Muscle of arm (tissue), 1 donor: ENCODE measurements at regions not wholly inside any gene's neighbourhood (a gene's known extent, or its start where the extent isn't known, plus 50 kb on each side); places are given as distances from the start of the nearest gene placed in this dataset.

Experiments used
- DNase-seq: peaks from one replicate; pipeline ENCODE4 v3.0.0-alpha.2; 2013

DNA sequence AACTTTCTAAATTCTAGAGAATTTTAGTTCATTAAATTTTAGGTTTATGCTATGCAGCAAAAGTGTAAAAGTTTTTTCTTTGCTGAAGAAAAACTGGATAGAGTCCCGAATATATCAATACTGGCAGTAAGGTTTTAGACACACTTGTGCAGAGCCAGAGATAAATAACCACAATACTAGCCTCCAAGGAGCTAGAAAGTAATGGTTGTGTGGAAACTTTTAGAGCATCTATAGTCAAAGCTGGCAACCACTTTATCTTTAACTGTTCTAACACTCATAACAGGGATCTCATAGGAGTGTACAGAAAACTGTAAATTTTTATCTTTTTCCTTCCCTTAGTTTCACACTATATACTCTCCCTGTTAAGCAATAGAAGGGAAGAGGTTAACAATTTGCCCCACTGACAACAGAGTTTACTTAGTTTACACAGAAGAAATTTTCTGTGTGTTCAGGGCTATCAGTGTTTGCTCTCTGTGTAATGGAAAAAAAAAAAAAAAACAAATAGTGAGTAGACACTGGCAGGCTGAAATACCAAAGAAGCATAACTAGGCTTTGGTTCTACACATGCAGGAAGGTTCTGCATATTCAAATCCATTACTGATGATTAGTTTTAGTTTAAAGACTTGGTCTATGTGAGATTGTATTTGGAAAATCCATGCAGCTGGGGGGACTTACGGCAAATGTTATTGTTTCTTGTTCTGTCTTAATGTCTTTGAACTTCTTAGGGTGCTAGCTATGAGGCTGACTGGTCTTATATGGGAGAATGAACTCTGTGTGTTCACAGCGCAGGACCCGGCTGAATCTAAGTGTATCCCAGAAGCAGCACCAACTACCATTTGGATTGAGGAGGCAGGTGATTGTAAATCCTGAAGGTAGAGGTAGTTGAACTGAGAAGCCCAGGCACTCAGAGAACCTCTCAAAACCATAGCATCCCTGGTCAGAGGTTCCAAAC, 187.6 kb downstream of the PCSK1 start:
- no peak for DNase-seq

DNA sequence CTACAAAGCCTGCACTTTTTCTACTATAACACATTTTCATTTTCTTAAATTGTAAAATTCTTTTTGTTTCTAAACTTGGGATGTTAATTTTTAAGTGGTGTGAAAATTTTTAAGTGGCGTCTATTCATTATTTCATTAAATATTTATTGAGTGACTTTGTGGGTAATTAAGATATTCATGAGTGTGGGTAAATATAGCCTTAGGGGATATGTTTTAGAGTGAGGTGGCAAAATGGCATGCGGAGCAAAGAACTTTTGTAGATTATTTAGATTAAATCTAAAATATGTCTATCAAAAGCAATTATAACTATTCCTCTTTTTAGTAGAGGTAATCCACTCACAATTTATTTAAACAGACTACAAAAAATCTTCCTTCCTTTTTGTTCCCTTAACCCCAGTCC, 188.4 kb downstream of the PCSK1 start:
- DNase-seq: no peak

DNA sequence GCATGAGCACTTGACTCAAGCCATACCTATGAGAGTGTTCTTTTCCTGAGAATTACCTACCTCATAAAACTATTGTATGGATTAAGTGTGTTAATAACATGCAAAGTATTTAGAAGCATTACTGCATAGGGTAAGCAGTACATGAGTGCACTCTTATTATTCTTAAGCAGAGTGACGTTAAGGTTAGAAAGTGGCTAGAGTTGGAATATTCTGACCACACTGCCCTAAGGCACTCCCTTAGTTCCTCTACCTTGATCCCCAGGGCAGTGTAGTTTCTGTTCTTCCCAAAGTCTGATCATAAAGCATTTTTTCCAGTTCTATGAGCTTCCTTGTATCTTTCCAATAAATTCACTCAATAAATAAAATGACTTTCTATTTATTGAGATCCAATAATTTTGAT, 189.2 kb downstream of the PCSK1 start:
- no peak for DNase-seq

DNA sequence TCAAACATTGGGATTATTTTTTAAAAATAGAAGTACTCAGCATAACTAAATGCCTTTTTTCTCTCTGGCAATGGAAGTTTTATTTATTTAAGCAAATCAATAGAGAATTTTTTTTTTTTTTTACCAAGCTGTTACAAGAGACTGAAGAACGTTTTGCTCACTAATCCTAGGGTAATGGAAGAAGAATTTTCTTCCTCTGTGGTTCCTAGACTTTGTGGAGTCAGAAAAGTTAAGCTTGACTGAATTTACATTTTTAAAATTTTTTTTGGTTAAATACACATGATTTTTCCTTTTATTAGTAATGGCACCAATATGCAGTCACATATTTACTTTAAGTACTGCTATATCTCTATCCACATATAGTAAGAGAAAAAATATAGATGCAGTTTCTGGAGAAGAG, 189.8 kb downstream of the PCSK1 start:
- no peak for DNase-seq

DNA sequence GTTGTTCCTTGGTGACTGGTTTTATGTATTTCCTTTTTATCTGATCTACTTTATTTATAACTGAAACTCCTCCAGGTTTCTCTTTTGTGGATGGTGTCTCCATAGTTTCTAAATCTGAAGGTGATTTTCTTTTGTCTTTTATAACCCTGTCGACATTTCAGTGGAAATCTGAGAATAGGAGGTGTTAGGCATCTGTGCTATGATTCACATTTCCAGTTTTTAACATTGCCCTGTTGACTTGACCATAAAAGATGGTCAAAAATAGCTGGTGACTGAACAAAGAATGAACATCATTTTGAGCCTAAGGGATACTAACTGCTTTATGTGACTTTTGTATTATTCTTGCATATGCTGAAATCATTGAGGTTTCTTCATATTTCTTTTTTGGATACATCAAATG, 190.5 kb downstream of the PCSK1 start:
- DNase-seq: no peak

DNA sequence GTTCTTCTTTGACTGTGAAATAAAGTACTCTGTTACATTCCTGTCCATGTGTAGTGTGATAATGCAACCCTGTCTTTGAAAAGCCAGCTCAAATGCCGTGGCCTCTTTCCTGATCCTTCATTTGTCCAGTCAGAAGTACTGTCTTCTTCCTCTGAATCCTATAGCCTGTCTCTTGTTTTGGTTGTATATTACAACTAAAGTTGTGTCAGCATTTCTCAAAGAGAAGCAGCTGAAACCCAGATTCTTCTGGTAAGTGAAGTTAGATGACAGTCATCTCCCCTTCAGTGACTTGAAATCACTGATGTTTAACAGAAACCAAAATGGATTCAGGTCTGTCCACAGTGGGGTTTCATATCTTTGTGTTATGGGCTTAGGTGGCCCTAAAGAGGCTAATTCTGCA, 196.2 kb downstream of the PCSK1 start:
- DNase-seq: no peak

DNA sequence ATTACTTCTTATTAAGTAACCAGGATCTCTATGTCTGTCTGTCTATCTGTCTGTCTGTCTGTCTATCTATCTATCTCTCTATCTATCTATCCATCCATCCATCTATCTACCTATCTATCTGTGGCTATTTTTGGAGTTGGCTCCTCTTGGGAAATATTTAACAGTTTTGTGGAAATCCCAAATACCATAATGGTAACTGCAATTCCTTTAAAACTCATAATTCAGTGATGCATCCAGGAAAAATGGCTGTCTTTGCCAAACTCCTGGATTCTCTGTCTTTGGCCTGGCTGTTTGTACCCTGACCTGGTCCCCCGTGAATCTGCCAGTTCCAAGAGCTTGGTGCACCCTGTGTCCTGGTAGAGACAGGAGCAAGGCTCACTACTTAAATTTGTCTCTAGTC, 197.0 kb downstream of the PCSK1 start:
- DNase-seq: no peak

DNA sequence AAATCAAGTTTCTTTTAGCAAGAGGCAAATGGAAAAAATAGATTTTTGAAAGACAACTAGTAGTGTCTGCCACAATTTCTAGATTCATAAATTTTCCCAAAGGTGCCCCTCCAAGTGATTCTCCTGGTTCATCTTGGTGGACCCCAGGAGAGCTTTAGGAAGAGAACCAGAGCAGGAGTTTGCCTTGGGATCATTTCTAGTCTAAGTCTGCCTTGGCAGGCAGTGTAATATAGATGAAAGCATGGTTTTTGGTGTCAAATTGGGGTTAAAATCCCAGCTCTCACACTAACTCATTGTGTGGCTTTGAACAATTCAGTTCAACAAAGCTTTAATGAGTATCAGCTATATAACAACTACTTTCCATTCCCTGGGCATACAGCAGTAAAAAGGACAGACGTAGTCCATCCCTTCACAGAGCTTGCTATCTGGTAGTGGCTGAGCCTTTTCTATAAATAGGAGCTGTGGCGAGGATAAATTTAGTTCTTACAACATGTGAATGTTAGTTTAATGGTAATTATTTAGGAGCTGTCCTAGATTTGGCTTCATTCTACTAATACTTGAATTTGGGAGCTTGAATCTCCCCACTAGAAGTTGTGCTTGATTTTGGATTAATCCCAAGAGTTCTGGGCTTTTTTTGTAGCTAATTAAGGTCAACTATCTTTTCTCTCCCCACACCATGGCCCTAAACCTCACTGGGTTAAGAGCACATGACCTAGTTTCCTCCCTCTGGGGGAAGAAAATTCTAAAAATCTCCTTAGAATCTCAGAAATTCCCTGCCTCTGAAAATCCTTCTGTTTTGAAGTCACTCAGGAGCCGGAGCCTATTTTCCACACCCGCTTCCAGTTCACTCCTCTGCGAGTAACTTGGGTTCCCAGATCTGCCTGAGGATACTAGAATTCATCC, 197.8 kb downstream of the PCSK1 start:
- no peak for DNase-seq

DNA sequence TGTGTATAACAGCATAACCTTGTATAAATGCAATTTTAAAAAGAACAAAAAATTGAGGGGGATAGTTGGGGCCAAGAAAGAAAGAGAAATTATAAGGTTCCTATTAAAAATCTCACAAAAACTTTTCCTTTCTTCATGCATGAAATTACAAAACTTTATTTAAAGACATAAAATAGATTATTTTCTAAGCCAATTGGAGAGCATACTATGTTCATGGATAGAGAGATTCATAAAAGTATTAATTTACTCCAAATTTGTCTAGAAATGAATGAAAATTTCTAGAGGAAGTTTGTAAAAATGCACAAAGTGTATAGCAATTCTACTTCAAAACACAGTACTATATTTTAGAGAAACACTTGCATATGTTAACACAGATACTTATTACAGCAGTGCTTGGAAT, 200.4 kb downstream of the PCSK1 start:
- no peak for DNase-seq

DNA sequence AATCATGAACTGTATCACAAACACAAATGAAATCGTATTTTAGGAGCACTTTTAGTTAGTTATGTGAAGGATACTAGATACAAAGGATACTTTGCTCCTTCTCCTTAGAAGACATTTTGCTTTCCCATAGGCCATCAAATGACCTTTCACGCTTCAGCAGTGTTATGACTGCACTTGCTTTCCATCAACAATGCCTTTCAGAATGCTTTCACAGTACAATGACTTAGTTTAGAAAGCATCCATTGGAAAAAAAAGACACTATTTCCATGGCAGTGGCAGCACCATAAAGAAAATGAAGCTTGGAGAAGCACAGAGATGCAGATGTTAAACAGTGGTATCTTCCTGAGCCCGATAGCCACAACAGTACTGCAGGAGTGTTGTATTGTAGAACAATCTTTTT, 203.9 kb downstream of the PCSK1 start:
- no peak for DNase-seq

DNA sequence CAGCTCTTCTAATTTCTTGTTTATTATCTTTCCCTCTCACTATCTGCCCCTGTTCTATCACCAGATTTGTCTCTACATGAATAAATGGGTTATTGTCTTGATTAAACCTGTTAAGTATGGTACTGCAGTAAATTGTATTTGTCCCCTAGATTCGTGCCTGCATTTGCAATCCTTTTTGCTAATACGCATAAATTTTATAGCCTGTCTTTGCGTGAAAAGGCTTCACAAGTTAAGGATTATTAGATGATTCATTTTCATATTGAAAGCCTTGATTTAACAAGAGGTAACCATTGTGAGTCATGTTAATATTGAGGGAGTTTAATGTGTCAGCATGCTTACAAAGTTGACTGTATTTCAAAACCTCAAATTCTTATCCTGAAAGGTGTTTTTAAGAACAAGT, 204.6 kb downstream of the PCSK1 start:
- no peak for DNase-seq

DNA sequence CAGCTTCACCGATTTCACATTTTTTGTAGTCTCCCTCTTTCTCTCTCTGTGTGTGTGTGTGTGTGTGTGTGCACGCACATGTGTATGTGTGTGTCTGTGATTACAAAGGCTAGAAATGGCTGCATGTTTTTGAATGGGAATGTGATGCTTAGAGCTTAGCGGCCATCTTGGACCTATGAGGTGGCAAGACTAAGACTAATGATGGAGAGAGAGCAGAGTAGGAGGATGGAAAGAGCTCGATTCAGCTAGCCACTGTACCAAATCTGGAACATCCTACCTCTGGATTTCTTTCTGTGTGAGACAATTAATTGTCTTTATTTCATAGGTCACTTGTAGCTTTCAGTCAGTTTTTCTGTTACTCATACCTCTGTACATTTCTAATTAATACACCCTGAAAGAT, 205.1 kb downstream of the PCSK1 start:
- no peak for DNase-seq

DNA sequence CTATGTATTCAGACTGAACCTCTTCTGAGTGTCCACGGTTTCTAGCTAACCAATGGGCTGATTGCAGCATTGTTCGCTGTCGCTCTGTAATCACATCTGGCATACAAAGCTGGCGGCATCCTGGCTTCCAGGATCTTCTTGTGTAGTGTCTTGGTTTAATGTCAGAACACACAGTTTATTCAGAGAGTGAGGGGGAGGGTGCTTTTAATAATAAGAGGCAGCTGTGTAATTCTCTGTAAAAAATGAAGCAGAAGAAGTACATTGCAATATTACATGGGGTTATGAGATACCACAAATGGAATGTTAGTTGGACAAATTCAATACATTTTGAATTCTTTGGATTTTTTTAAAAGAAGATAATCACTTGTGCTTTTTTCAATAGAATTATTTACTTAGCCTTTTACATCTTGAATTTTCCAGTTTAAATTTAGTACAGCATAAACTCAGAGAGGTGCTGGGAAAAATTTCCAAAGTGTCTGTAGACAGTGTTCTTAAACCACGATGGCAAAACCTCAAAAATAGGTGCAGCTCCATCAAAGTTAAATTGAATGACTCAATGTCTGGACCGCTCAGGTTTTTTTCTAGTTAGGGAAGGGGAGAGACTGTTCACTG, 206.0 kb downstream of the PCSK1 start:
- peak; percentile 64 for DNase-seq

DNA sequence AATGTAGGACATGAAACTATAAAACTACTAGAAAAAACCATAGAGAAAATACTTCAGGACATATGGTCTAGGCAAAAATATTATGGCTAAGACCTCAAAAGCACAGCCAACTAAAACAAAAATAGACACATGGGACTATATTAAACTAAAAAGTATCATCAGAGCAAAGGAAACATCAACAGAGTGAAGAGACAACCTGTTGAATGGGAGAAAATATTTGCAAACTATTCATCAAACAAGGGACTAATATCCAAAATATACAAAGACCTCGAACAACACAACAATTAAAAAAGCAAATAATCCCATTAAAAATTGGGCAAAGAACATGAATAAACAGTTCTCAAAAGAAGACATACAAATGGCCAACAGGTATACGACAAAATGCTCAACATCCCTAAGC, 210.9 kb downstream of the PCSK1 start:
- DNase-seq: no peak

DNA sequence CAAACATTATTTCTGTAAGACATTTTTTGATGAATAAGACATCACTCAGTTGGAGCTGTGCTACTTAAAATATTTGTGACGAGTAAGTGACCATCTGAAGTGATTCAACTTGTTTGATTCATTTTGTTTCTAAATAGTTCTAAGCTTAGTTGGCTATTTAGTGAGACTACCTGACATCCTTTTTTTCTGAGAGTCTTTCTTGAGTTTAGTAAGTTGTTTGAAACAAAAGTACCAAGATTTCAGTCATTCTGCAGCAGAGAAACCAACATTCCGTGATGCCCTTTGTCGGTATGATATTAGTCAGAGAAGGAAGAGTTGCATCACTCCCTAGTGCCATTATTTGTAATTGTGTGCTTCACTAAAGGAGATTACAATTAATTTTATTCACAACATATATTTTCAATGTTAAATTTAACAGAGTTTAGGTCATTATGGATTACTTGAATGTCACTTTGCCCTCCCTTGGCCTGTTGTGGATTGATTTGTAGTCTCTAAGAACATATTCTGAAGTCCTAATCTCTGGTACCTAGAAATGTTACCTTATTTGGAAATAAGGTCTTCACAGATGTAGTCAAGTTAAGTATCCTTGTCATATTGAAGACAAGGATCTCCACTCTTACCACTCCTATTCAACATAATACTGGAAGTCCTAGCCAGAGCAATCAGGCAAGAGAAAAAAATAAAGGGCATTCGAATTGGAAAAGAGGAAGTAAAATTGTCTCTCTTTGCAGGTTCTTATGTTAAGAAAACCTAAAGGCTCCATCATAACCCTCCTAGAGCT, 212.2 kb downstream of the PCSK1 start:
- no peak for DNase-seq

DNA sequence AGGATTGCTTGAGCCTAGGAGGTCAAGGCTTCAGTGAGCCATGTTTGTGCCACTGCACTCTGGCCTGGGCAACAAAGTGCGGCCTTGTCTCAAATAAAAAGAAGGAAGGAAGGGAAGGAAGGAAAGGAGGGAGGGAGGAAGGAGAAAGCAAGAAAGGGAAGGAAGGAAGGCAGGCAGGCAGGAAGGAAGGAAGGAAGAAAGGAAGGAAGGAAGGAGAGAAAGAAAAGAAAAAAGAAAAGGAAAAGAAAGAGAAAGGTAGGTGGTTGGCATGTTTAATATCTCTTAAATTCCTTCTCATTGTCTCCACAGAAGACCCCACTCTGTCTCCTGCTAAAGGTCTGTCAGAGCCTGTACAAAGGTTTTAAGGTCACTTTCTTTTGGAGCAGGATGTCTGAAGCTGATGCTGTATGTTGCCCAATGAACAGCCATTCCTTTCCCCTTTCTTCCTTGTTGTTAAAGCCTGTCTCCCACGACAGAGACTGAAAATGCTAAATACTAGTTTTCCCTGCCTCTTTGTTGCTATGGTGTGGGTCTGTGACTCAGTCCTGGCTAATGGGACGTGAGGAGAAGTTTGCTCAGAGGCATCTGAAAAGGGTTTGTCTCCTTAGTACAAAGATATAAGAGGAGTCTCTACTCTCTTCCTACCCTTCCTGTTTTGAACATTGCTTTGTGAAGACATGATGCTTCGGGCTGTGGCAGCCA, 213.3 kb downstream of the PCSK1 start:
- no peak for DNase-seq

DNA sequence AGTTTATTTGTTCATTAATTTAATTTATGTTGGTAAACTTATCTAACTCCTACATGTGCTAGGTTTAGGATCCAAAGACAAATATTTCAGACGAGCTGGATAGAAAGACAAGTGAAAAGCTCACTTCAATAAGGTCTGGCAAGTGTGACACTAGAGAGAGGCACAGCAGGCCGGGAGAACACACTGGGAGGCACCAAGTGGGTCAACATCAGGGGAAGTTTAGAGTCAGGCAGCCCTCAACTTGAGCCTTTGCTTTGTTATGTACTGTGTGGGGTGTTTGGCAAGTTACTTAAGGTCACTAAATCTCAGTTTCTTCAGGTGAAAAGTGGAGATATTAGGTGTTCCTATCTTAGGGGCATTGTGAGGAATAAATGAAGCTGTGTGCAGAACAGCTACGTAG, 214.4 kb downstream of the PCSK1 start:
- DNase-seq: no peak

DNA sequence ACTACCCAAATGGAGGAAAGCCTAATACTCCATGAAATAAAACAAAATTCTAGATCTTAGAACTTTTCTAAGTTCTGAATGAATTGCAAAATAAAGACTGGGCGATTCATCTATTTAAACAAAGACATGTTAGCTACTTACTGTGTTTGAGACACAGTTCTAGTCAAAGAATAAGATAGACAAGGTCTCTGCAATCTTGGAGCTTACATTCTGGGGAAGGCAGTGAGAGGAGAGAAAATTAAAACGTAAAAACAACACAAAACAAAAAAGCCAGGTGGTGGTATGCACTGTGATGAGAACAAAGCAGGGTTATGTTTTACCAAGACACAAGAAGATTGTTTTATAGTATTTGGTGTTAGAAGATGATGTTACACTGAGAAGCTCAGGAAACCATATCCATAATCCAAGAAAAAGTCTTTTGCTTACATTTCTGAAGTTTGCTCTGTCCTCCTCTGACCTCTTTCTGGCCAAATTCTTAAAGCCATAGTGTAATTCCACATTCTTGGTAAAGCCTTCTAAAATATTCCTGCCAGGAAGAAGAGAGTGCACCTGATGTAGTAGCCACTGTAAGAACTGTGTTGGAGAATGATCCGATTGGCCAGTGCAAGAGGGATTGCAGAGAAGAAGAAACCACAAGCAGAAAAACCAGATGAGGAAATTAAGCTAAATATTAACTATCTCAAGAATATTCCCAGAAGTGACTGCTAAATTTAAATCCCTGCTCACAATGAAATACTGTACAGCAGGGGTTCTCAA, 218.4 kb downstream of the PCSK1 start:
- no peak for DNase-seq

DNA sequence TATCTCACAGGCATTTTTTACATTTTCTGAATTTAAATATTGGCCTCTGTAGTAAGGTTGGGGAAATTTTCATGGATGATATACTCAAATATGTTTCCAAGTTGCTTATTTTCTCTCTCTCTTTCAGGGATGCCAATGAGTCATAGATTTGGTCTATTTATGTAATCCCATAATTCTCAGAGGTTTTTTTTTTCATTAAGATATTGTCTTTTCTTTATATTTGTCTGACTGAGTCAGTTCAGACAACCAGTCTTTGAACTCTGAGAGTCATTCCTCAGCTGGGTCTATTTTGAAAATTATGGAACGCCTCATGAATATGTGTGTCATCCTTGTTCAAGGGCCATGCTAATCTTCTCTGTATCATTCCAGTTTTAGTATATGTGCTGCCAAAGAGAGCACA, 223.2 kb downstream of the PCSK1 start:
- no peak for DNase-seq

DNA sequence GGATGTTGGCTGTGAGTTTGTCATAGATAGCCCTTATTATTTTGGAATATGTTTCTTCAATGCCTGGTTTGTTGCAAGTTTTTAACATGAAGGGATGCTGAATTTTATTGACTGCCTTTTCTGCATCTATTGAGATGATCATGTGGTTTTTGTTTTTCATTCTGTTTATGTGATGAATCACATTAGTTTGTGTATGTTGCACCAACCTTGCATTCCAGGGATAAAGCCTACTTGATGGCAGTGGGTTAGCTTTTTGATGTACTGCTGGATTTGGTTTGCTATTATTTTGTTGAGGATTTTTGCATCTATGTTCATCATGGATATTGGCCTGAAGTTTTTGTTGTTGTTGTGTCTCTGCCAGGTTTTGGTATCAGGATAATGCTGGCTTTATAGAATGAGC, 225.6 kb downstream of the PCSK1 start:
- no peak for DNase-seq
